IPS-11a (cell line): ENCODE measurements at regions not wholly inside any gene's neighbourhood (a gene's known extent, or its start where the extent isn't known, plus 50 kb on each side); places are given as distances from the start of the nearest gene placed in this dataset.
"Not testable (repeated sequence)": the region's sequence is repeated elsewhere in the genome, so short reads cannot be mapped to it uniquely, and the experiment has no call there.

Experiments used
- H3K4me3 ChIP-seq: one replicate; pipeline ENCODE4 v1.5.1; 2013; ENCODE audit warnings: low read depth, low read length, control low read depth

- no peak overlapping the region for H3K4me3 ChIP-seq
Observed at GRCh38 chr6:58073263-58073662, 755.8 kb downstream of the PRIM2 start.

GRCh38 chr6:58090067-58090466, 772.6 kb downstream of the PRIM2 start:
- not testable (repeated sequence) for H3K4me3 ChIP-seq

DNA sequence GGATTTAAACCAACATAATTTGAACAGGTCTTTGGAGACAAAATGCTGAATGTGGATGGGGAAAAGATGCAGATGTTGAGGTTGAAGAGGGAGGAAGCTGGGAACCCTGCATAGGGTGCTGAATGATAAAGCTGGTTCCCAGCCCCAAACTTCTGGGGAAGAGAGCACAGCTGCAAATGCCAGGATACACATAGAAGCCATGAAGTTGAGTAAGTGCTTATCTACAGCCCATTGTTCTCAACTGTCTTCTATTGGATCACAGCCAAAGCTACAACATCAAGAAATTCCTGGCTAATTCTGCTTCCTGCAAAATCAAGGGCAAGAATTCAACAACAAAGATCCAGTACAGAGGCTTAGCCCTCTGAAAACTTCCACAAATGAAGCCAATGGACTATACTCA, 779.8 kb downstream of the PRIM2 start:
- not testable (repeated sequence) for H3K4me3 ChIP-seq

- no peak overlapping the region for H3K4me3 ChIP-seq
Observed at GRCh38 chr6:58113960-58114359, 796.5 kb downstream of the PRIM2 start.

GRCh38 chr6:58117162-58117561, 799.7 kb downstream of the PRIM2 start:
- not testable (repeated sequence) for H3K4me3 ChIP-seq

DNA sequence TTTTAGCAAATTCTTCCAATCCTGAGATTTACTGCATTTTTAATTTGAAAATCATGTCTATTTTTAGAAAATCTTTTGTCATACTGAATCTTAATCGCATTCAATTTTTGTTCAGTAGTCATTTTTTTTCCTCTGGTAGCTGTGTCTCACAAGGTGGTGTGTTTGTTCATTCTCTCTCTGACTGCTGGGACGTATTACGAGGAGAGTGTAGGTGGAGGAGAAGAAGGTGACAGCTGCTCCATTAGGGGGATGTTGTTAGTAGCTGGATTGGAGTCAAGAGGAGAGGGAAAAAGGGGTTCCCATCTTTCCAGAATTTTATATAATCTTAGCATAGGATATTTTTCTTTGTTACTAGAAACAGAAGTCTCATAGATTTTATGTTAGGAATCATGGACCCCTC, 804.2 kb downstream of the PRIM2 start:
- H3K4me3 ChIP-seq: not testable (repeated sequence)

DNA sequence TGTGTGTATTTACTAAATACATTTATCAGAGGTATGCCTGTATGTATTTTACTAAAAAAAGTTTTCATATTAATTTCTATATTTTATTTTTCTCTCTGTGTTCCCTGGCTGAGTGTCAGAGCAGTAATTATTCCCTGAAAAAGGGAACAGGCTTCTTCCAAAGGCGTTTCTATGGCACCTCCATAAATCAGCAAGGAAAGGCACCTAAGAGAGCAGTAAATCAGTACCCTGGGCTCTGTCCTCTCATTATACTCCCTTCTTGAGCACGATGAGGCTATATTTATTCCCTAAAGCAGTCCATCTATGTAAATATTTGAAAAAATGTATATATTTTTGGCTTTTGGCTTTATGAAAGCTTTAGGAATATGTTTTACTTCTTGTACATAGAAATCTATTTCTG, 806.3 kb downstream of the PRIM2 start:
- not testable (repeated sequence) for H3K4me3 ChIP-seq

- not testable (repeated sequence) for H3K4me3 ChIP-seq
Observed at GRCh38 chr6:58128549-58128948, 811.1 kb downstream of the PRIM2 start.

- not testable (repeated sequence) for H3K4me3 ChIP-seq
Observed at GRCh38 chr6:58129098-58129497, 811.7 kb downstream of the PRIM2 start.

- H3K4me3 ChIP-seq: not testable (repeated sequence)
Observed at GRCh38 chr6:58139746-58140145, 822.3 kb downstream of the PRIM2 start.

GRCh38 chr6:58171025-58171424, 853.6 kb downstream of the PRIM2 start:
- H3K4me3 ChIP-seq: not testable (repeated sequence)

GRCh38 chr6:58181557-58182065, 864.2 kb downstream of the PRIM2 start:
- H3K4me3 ChIP-seq: not testable (repeated sequence)

- not testable (repeated sequence) for H3K4me3 ChIP-seq
Observed at GRCh38 chr6:58185300-58185699, 867.9 kb downstream of the PRIM2 start.

GRCh38 chr6:58193209-58193608, 875.8 kb downstream of the PRIM2 start:
- not testable (repeated sequence) for H3K4me3 ChIP-seq

- no peak overlapping the region for H3K4me3 ChIP-seq
Observed at GRCh38 chr6:58198301-58198700, 880.9 kb downstream of the PRIM2 start.

DNA sequence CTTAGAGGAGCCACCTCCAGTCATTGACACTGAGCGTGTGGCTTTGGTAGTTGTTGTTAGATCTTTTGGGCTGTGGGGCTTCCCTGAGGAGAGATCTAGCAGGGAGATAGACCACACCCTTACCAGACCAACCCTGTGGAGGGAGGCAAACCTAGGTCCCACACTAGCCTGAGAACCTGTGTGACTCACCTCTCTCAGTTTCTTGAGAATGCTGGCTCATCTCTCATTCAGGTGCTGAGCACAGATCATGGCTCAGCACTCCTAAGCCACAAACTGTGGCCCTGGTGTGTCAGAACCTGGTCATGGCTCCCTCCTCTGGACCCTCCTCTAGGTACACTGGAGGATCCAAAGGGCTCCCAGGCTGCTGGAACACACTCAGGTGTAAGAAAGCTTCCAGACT, 919.7 kb downstream of the PRIM2 start:
- not testable (repeated sequence) for H3K4me3 ChIP-seq

DNA sequence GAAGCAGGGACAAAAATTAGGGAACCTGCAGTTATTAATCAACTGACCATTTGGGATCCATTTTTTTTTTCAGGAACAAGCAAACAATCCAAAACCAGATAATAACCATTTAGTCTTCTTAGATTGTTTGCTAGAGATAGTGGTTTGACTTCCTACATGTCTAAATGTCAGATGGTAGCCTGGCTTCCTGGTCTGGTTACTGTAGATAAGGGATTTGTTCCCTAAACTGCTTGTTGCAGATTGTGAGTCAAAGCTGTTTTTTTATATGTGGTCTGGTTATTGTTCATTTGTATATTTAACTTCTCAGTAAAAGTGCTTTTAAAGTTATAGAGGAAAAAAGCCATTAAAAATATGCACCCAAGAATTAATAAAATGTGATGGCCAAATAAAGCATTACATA, 921.0 kb downstream of the PRIM2 start:
- not testable (repeated sequence) for H3K4me3 ChIP-seq

DNA sequence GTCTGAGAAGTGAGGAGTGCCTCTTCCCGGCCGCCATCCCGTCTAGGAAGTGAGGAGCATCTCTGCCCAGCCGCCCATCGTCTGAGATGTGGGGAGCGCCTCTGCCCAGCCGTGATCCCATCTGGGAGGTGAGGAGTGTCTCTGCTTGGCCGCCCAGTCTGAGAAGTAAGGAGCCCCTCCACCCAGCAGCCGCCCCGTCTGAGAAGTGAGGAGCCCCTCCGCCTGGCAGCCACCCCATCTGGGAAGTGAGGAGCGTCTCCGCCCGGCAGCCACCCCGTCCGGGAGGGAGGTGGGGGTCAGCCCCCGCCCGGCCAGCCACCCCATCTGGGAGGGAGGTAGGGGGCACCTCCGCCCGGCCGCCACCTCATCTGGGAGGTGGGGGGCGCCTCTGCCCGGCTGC, 940.2 kb downstream of the PRIM2 start:
- not testable (repeated sequence) for H3K4me3 ChIP-seq

GRCh38 chr6:58290177-58290576, 972.7 kb downstream of the PRIM2 start:
- H3K4me3 ChIP-seq: no peak overlapping the region

- not testable (repeated sequence) for H3K4me3 ChIP-seq
Observed at GRCh38 chr6:58291319-58291718, 973.9 kb downstream of the PRIM2 start.

GRCh38 chr6:58307901-58308300, 990.5 kb downstream of the PRIM2 start:
- not testable (repeated sequence) for H3K4me3 ChIP-seq

GRCh38 chr6:58332108-58332507, 1014.7 kb downstream of the PRIM2 start:
- not testable (repeated sequence) for H3K4me3 ChIP-seq

DNA sequence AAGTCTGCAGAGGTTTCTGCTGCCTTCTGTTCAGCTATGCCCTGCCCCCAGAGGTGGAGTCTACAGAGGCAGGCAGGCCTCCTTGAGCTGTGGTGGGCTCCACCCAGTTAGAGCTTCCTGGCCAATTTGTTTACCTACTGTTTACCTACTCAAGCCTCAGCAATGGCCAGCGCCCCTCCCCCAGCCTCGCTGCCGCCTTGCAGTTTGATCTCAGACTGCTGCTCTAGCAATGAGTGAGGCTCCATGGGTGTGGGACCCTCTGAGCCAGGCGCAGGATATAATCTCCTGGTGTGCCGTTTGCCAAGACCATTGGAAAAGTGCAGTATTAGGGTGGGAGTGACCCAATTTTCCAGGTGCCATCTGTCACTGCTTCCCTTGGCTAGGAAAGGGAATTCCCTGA, 1024.9 kb downstream of the PRIM2 start:
- H3K4me3 ChIP-seq: not testable (repeated sequence)

GRCh38 chr6:58347534-58347933, 1030.1 kb downstream of the PRIM2 start:
- H3K4me3 ChIP-seq: not testable (repeated sequence)
